ENCODE measurements at regions not wholly inside any gene's neighbourhood (a gene's known extent, or its start where the extent isn't known, plus 50 kb on each side); places are given as distances from the start of the nearest gene placed in this dataset.

GRCh38 chr4:155085843-155086530, 122.4 kb upstream of the NPY2R start:
- no peak for DNase-seq

GRCh38 chr4:155094201-155094820, 114.1 kb upstream of the NPY2R start:
- no peak for DNase-seq

- DNase-seq: no peak
These were observed 109.2 kb upstream of the NPY2R start for GRCh38 chr4:155099231-155099630.

GRCh38 chr4:155106629-155107028, 101.8 kb upstream of the NPY2R start:
- no peak for DNase-seq

GRCh38 chr4:155107059-155107458, 101.4 kb upstream of the NPY2R start:
- no peak for DNase-seq

- DNase-seq: no peak
These were observed 93.6 kb upstream of the NPY2R start for GRCh38 chr4:155114790-155115189.

GRCh38 chr4:155119006-155119405, 89.4 kb upstream of the NPY2R start:
- no peak for DNase-seq

GRCh38 chr4:155120536-155120935, 87.9 kb upstream of the NPY2R start:
- DNase-seq: no peak

GRCh38 chr4:155122382-155122781, 86.1 kb upstream of the NPY2R start:
- no peak for DNase-seq

GRCh38 chr4:155134136-155134535, 74.3 kb upstream of the NPY2R start:
- no peak for DNase-seq

- DNase-seq: no peak
These were observed 67.5 kb upstream of the NPY2R start for GRCh38 chr4:155140889-155141288.

GRCh38 chr4:155143512-155143911, 64.9 kb upstream of the NPY2R start:
- no peak for DNase-seq

Data from renal pelvis (tissue), 1 donor.